ENCODE measurements at regions not wholly inside any gene's neighbourhood (a gene's known extent, or its start where the extent isn't known, plus 50 kb on each side); places are given as distances from the start of the nearest gene placed in this dataset.

DNA sequence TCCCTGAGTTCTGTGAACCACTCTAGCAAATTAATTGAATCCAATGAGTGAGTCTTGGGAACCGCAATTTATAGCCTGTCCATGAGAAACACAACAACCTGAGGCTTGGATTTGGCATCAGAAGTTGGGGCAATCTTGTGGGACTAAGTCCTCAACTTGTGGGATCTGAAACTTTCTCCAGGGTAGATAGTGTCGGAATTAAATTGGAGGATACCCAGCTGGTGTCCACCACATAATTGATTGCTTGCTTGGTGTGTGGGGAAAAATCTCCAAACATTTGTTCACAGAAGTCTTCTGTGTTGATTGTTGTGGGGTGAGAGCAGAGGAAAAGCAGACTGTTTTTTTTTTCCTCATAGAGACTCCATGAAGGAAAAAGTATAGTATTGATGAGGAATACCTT, 320.6 kb upstream of the MEF2C start:
- no peak overlapping the region for H3K4me3 ChIP-seq
- TF ChIP-seq POLR2A (IDR thresholded peaks at IDR 0.05): no peak
- TF ChIP-seq, protein P1, sequence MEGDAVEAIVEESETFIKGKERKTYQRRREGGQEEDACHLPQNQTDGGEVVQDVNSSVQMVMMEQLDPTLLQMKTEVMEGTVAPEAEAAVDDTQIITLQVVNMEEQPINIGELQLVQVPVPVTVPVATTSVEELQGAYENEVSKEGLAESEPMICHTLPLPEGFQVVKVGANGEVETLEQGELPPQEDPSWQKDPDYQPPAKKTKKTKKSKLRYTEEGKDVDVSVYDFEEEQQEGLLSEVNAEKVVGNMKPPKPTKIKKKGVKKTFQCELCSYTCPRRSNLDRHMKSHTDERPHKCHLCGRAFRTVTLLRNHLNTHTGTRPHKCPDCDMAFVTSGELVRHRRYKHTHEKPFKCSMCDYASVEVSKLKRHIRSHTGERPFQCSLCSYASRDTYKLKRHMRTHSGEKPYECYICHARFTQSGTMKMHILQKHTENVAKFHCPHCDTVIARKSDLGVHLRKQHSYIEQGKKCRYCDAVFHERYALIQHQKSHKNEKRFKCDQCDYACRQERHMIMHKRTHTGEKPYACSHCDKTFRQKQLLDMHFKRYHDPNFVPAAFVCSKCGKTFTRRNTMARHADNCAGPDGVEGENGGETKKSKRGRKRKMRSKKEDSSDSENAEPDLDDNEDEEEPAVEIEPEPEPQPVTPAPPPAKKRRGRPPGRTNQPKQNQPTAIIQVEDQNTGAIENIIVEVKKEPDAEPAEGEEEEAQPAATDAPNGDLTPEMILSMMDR (IDR thresholded peaks at IDR 0.05): no peak
- WGBS (ENCODE audit: insufficient coverage, low coverage, low lambda C conversion rate, missing lambda C conversion rate): 61% methylated on average over 2 of the region's 2 CpGs
- no peaks in the 10 kb centered on the region for H3K27me3 ChIP-seq
- intact Hi-C loops (cut with DNase I): no loop called here
- ATAC-seq (no peak), DNase-seq (no peak)
- H3K4me1 ChIP-seq: no peaks in the 10 kb centered on the region
- no peaks in the 10 kb centered on the region for H3K36me3 ChIP-seq
- no peak overlapping the region for H3K27ac ChIP-seq
- peaks cover 0 to 11% (median 0%) of the 10 kb centered on the region in 4 donors for H3K9me3 ChIP-seq

DNA sequence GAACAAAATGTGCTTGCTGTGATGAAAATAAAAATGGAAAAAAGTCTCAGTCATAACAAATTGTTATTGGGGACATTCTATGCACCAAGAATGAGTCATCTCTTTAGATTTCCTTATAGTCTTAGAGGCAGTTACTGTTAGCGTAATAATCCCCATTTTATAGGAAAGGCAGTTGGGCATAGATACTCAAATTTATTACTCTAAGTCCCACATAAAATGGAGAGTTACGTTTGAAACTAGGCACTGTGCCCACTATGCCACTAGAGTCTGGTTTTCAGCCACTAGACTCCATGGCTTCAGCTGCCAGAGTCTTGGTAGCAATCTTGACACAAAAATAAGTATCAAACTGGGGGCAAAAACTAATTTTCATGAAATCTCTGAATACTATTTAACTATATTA, 317.9 kb upstream of the MEF2C start:
- Histone ChIP-seq H3K4me3 (no peak overlapping the region), H3K27ac (no peak overlapping the region), H3K9me3 (peaks cover 0 to 11% (median 0%) of the 10 kb centered on the region in 4 donors), H3K27me3 (no peaks in the 10 kb centered on the region), H3K36me3 (no peaks in the 10 kb centered on the region), H3K4me1 (no peaks in the 10 kb centered on the region)
- WGBS (ENCODE audit: insufficient coverage, low coverage, low lambda C conversion rate, missing lambda C conversion rate): 73% methylated on average over 2 of the region's 2 CpGs
- intact Hi-C loops (cut with DNase I): no loop called here
- DNase-seq: no peak
- TF ChIP-seq POLR2A (IDR thresholded peaks at IDR 0.05): no peak
- TF ChIP-seq, protein P1 (IDR thresholded peaks at IDR 0.05): no peak
- no peak for ATAC-seq

DNA sequence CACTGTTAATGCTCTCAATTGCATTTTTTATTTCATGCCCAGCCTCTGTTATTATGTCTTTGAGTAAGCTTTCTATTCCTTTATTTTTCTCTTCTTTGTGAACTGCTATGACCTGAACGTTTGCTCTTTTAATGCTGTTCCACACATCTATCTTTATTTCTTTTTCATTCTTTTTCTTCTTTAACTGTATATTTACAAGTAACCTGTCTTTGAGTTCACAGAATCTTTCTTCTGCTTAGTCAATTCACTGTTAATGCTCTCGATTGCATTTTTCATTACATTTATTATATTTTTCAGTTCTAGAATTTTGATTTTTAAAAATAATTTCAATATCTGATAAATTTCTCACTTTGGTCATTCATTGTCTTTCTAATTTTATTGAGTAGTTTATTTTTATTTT, 316.3 kb upstream of the MEF2C start:
- 60% methylated on average over 2 of the region's 2 CpGs for WGBS (ENCODE audit: insufficient coverage, low coverage, low lambda C conversion rate, missing lambda C conversion rate)
- Histone ChIP-seq H3K27ac (no peak overlapping the region), H3K27me3 (no peaks in the 10 kb centered on the region), H3K9me3 (peaks cover 0 to 11% (median 0%) of the 10 kb centered on the region in 4 donors), H3K4me3 (no peak overlapping the region), H3K4me1 (no peaks in the 10 kb centered on the region), H3K36me3 (no peaks in the 10 kb centered on the region)
- no peak for DNase-seq
- TF ChIP-seq, protein P1 (IDR thresholded peaks at IDR 0.05): no peak
- no peak for TF ChIP-seq POLR2A (IDR thresholded peaks at IDR 0.05)
- intact Hi-C loops (cut with DNase I): no loop called here
- no peak for ATAC-seq

DNA sequence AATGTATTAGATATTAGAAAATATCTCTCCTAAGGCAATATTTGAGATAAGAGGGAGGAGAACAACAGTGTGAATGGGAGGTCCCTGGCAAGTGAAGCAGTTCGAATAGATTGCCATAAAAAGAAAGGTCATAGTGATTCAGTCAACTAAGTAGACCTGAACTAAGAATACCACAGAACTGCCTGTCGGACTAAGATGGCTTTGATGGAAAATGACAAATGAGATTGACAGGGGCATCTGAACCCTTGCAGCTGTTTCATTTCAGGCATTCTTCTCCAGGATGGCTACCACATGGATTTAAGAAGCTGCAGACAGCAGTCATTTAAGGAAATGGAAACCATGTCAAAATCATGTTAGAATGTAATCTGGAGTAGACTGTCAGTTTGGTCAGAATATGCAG, 308.4 kb upstream of the MEF2C start:
- H3K36me3 ChIP-seq: no peaks in the 10 kb centered on the region
- TF ChIP-seq, protein P1 (IDR thresholded peaks at IDR 0.05): no peak
- TF ChIP-seq POLR2A (IDR thresholded peaks at IDR 0.05): no peak
- DNase-seq: no peak
- H3K27ac ChIP-seq: no peak overlapping the region
- H3K4me1 ChIP-seq: peaks cover 0 to 6% (median 0%) of the 10 kb centered on the region in 4 donors
- intact Hi-C loops (cut with DNase I): no loop called here
- WGBS (ENCODE audit: insufficient coverage, low coverage, low lambda C conversion rate, missing lambda C conversion rate): 63% methylated on average over 2 of the region's 2 CpGs
- no peak overlapping the region for H3K4me3 ChIP-seq
- no peaks in the 10 kb centered on the region for H3K27me3 ChIP-seq
- no peaks in the 10 kb centered on the region for H3K9me3 ChIP-seq
- no peak for ATAC-seq
